Cardiac fibroblast (primary cell): ENCODE measurements at regions not wholly inside any gene's neighbourhood (a gene's known extent, or its start where the extent isn't known, plus 50 kb on each side); places are given as distances from the start of the nearest gene placed in this dataset.

Experiments used
- DNase-seq, 2 donors: peaks; one replicate each; pipeline versions ENCODE4 v3.0.0 to v3.0.0-alpha.2; 2010; ENCODE audit warnings: low read depth in 2 of 2
- H3K4me3 ChIP-seq, 2 donors: replicated peaks in 1 of 2; 1 replicate in 1 of 2; 2 replicates in 1 of 2; pipeline ENCODE4 v1.5.1; 2011; ENCODE audit warnings: low read depth in 2 of 2, low read length in 2 of 2, mild to moderate bottlenecking in 2 of 2, moderate library complexity in 1 of 2
- CTCF ChIP-seq: IDR thresholded peaks from one replicate; pipeline ENCODE4 v1.5.1; 2011; ENCODE audit warnings: low read depth, mild to moderate bottlenecking, low read length, inconsistent platforms

GRCh38 chr2:239862613-239863012 is 162.5 kb downstream of the NDUFA10 start:
- no peak for DNase-seq
- no peak overlapping the region for H3K4me3 ChIP-seq

DNA sequence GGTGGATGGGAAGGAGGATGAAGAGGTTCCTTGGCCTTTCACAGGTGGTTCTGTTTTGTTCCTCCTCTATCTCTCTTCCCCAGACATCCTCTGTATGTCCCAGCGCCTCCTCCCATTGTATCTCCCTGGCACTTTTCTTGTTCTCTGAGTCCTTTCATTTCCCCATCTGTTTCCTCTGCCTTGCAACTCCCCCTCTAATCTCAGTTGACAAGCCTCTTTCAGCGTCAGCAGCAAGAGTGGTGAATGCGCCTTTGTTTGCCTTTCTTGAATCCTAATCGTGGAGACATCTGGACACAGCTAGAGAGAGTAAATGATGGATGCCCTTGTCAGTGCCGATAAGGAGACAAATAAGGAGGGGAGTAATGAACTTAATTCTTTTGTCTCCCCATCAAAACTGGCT is 167.0 kb downstream of the NDUFA10 start:
- DNase-seq: peak in 1 of 2 donors; percentile 8
- no peak overlapping the region for H3K4me3 ChIP-seq
- no peak for TF ChIP-seq CTCF

More at GRCh38 chr2:239862613-239863012, 162.5 kb downstream of the NDUFA10 start:
- TF ChIP-seq CTCF: no peak

DNA sequence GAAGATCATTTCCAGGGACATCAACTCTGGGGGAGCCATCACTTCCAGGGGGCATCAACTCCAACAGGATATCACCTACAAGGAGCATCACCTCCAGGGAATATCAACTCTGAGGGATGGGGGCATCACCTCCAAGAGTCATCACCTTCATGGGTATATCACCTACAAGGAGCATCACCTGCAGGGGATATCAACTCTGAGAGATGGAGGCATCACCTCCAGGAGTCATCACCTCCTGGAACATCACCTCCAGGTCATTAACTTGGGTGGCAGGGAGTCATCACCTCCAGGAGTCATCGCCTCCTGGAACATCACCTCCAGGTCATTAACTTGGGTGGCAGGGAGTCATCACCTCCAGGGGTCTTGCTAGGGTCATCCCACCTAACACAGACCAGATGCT is 167.6 kb downstream of the NDUFA10 start:
- TF ChIP-seq CTCF: no peak
- no peak overlapping the region for H3K4me3 ChIP-seq
- no peak for DNase-seq

- no peak for DNase-seq
- no peak for TF ChIP-seq CTCF
- no peak overlapping the region for H3K4me3 ChIP-seq
Measured at GRCh38 chr2:239856620-239857285, 168.4 kb downstream of the NDUFA10 start.

DNA sequence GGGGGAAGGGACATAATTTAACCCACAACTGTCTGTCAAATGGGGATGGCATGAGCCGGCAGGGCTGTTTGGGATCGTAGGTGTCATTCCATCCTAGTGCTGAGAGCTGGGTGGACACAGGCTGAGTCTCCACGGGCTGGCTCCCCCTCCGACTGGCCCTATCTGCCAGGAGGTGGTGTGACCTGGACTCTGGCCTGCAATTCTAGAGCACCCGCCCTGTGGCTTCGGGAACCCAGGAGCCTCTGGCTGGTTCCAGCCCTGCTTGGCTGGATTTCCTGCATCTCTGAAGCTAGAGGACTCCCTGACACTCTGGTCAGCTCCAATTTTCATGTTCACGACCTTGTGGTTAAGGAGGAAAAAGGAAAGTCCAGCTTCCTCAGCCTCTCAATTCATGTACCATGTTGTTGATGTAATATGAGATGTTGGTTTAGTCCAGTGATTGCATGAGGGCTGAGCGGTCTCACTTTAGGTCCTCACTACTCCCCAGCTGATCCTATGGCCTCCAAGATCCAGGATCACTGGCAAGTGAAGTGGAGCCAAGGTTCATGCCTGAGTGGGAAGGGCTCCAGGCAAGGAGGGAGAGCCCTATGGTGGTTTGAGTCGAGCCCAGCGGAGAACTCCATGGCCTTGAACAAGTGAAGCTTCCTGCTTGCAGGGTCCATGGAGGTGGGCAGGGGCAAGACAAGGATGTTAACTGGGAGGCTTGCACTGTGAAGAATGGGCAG is 169.1 kb downstream of the NDUFA10 start:
- no peak for DNase-seq
- no peak for TF ChIP-seq CTCF
- no peak overlapping the region for H3K4me3 ChIP-seq

- no peak for DNase-seq
- no peak overlapping the region for H3K4me3 ChIP-seq
- TF ChIP-seq CTCF: no peak
Measured at GRCh38 chr2:239854596-239854995, 170.5 kb downstream of the NDUFA10 start.
